Astrocyte of the spinal cord (primary cell): ENCODE measurements at regions not wholly inside any gene's neighbourhood (a gene's known extent, or its start where the extent isn't known, plus 50 kb on each side); places are given as distances from the start of the nearest gene placed in this dataset.
"Not testable (repeated sequence)": the region's sequence is repeated elsewhere in the genome, so short reads cannot be mapped to it uniquely, and the experiment has no call there.

Experiments used
- DNase-seq: peaks from one replicate; pipeline ENCODE4 v3.0.0; 2011; ENCODE audit warnings: low read depth, low spot score
- H3K4me3 ChIP-seq: 2 replicates; pipeline ENCODE4 v1.5.1; 2011; ENCODE audit warnings: low read depth, mild to moderate bottlenecking, low read length, moderate library complexity
- CTCF ChIP-seq: IDR thresholded peaks from 2 replicates; pipeline ENCODE4 v1.5.1; 2012; ENCODE audit warnings: low read depth, mild to moderate bottlenecking, low read length, inconsistent platforms
- in situ Hi-C: cut with HindIII; loops from 2 replicates; pipeline ENCODE4 v1.10.0; 2017; ENCODE audit warnings: low sequenced_read_pairs

- H3K4me3 ChIP-seq, result no peak overlapping the region
- TF ChIP-seq CTCF, result no peak
- in situ Hi-C loops, result no loop called here
- DNase-seq, result peak; percentile 54
These were observed 1373.3 kb upstream of the GOT2 start for GRCh38 chr16:60107437-60107836.

- TF ChIP-seq CTCF, result no peak
- in situ Hi-C loops, result no loop called here
- DNase-seq, result no peak
- H3K4me3 ChIP-seq, result no peak overlapping the region
These were observed 1366.3 kb upstream of the GOT2 start for GRCh38 chr16:60100371-60100770.

GRCh38 chr16:60091529-60091928 lies 1357.4 kb upstream of the GOT2 start:
- no peak for DNase-seq
- in situ Hi-C loops, result no loop called here
- H3K4me3 ChIP-seq, result no peak overlapping the region
- no peak for TF ChIP-seq CTCF

- no peak for TF ChIP-seq CTCF
- in situ Hi-C loops, result no loop called here
These were observed 1357.0 kb upstream of the GOT2 start for GRCh38 chr16:60091071-60091470.

GRCh38 chr16:60087530-60087929 lies 1353.4 kb upstream of the GOT2 start:
- no peak for TF ChIP-seq CTCF
- DNase-seq, result no peak
- no peak overlapping the region for H3K4me3 ChIP-seq
- in situ Hi-C loops, result no loop called here

More at GRCh38 chr16:60091071-60091470, 1357.0 kb upstream of the GOT2 start:
- no peak for DNase-seq
- no peak overlapping the region for H3K4me3 ChIP-seq

GRCh38 chr16:60078819-60079218 lies 1344.7 kb upstream of the GOT2 start:
- H3K4me3 ChIP-seq, in situ Hi-C loops, DNase-seq: not testable (repeated sequence)

- no peak for DNase-seq
- no peak overlapping the region for H3K4me3 ChIP-seq
- in situ Hi-C loops, result no loop called here
- no peak for TF ChIP-seq CTCF
These were observed 1343.7 kb upstream of the GOT2 start for GRCh38 chr16:60077861-60078260.
